Endothelial cell of umbilical vein (primary cell): ENCODE measurements at regions not wholly inside any gene's neighbourhood (a gene's known extent, or its start where the extent isn't known, plus 50 kb on each side); places are given as distances from the start of the nearest gene placed in this dataset.
"Not testable (repeated sequence)": the region's sequence is repeated elsewhere in the genome, so short reads cannot be mapped to it uniquely, and the experiment has no call there.

Source experiments
- BruUV-seq: library from RNA; stranded (reverse); fragments of 400-500 nt; replicated peaks from 2 replicates; lab custom pipeline; 2021; lab: Mats Ljungman, UMichigan
- CTCF ChIA-PET: fragments of 300-600, 350-600 bp; sonication (Branson Sonifier 250); formaldehyde crosslinking; loops from one replicate; lab custom pipeline; 2021; ENCODE audit warnings: antibody characterized with exemption, inconsistent platforms; lab: Charles Lee
- POLR2A ChIA-PET: fragments of 300-600, 350-600 bp; sonication (Branson Sonifier 250); formaldehyde crosslinking; loops from one replicate; lab custom pipeline; 2021; ENCODE audit warnings: antibody characterized with exemption, inconsistent platforms; lab: Charles Lee
- DNase-seq: peaks from one replicate; pipeline ENCODE4 v3.0.0-alpha.2; 2011; ENCODE audit warnings: low read depth, low spot score
- FAIRE-seq: peaks from 2 replicates; lab custom pipeline; 2011; peaks lifted over from hg19 to GRCh38; lab: Jason Lieb, UNC
- H2AFZ ChIP-seq: 2 replicates; pipeline ENCODE4 v1.6.0; 2012; ENCODE audit warnings: low read depth, low read length, control low read depth, inconsistent platforms
- H3K27ac ChIP-seq: 2 replicates; pipeline ENCODE4 v1.5.1; 2011; ENCODE audit warnings: low read depth, mild to moderate bottlenecking, control low read depth, low read length, moderate library complexity; ENCODE audit not compliant: insufficient read depth
- H3K27me3 ChIP-seq, 2 experiments: 2 replicates each; pipeline versions ENCODE4 v1.6.0 to v1.6.1; 2011; ENCODE audit warnings: low read length in 2 of 2, mixed read lengths in 1 of 2; ENCODE audit not compliant: control insufficient read depth in 2 of 2, insufficient read depth in 2 of 2
- H3K36me3 ChIP-seq, 2 experiments: 2 replicates in 1 of 2; 3 replicates in 1 of 2; pipeline ENCODE4 v1.5.1; 2011; ENCODE audit warnings: low read length in 2 of 2, mild to moderate bottlenecking in 1 of 2, moderate library complexity in 1 of 2; ENCODE audit not compliant: control insufficient read depth in 2 of 2, insufficient read depth in 2 of 2; ENCODE audit errors: extremely low read depth in 1 of 2
- H3K4me1 ChIP-seq: 3 replicates; pipeline ENCODE4 v1.5.1; 2011; ENCODE audit warnings: mild to moderate bottlenecking, low read length; ENCODE audit not compliant: control insufficient read depth, insufficient read depth; ENCODE audit errors: extremely low read depth
- H3K4me2 ChIP-seq: 2 replicates; pipeline ENCODE4 v1.6.1; 2011; ENCODE audit warnings: low read length, control low read depth, mixed read lengths; ENCODE audit not compliant: insufficient read depth
- H3K4me3 ChIP-seq, 3 experiments: fragments of 200-600 bp in 1 of 3; sonication (generic), shearing (Covaris generic) in 1 of 3; replicated peaks in 1 of 3; 2 replicates each; pipeline ENCODE4 v1.5.1; 2011 to 2016; ENCODE audit warnings: control low read depth in 3 of 3, low read length in 3 of 3, mild to moderate bottlenecking in 2 of 3, inconsistent platforms in 1 of 3, low read depth in 1 of 3, moderate library complexity in 1 of 3; ENCODE audit not compliant: insufficient read depth in 1 of 3
- H3K79me2 ChIP-seq: 2 replicates; pipeline ENCODE4 v1.6.0; 2012; ENCODE audit warnings: low read length, inconsistent platforms; ENCODE audit not compliant: control insufficient read depth, insufficient read depth
- H3K9ac ChIP-seq: replicated peaks from 2 replicates; pipeline ENCODE3; 2011; ENCODE audit warnings: low read length, control low read depth; ENCODE audit not compliant: insufficient read depth; ENCODE audit errors: extremely low read depth
- H3K9me1 ChIP-seq: replicated peaks from 3 replicates; pipeline ENCODE4 v1.6.0; 2011; ENCODE audit warnings: mild to moderate bottlenecking, low read length; ENCODE audit not compliant: control insufficient read depth, insufficient read depth; ENCODE audit errors: extremely low read depth
- H3K9me3 ChIP-seq: replicated peaks from 2 replicates; pipeline ENCODE4 v1.5.1; 2012; ENCODE audit warnings: low read length, inconsistent platforms; ENCODE audit not compliant: control insufficient read depth, insufficient read depth
- H4K20me1 ChIP-seq: replicated peaks from 2 replicates; pipeline ENCODE3; 2011; ENCODE audit warnings: mild to moderate bottlenecking, low read length; ENCODE audit not compliant: control insufficient read depth, insufficient read depth; ENCODE audit errors: extremely low read depth
- dilution Hi-C: fragments of 300-500 bp; cut with MboI; formaldehyde crosslinking; loops from one replicate; pipeline ENCODE4 v1.15.0; 2019; ENCODE audit warnings: low sequenced_read_pairs; ENCODE audit not compliant: extremely low pct_ligation_motif_present
- intact Hi-C: fragments of 100-400 bp; cut with micrococcal nuclease; formaldehyde crosslinking; loops from one replicate; pipeline ENCODE4 v1.10.0; 2022

GRCh38 chr9:63708285-63708684 is 1576.7 kb downstream of the FOXD4L5 start:
- H3K9me1 ChIP-seq, H3K4me3 ChIP-seq, dilution Hi-C loops, intact Hi-C loops, H3K27ac ChIP-seq, H3K9ac ChIP-seq, H3K4me1 ChIP-seq, POLR2A ChIA-PET, H4K20me1 ChIP-seq, CTCF ChIA-PET, BruUV-seq, H3K4me2 ChIP-seq, H3K79me2 ChIP-seq, FAIRE-seq, H3K36me3 ChIP-seq, H3K27me3 ChIP-seq, H3K9me3 ChIP-seq, DNase-seq, H2AFZ ChIP-seq: not testable (repeated sequence)

GRCh38 chr9:63704456-63704855 is 1580.6 kb downstream of the FOXD4L5 start:
- CTCF ChIA-PET, H3K9ac ChIP-seq, H3K27me3 ChIP-seq, H3K9me3 ChIP-seq, H3K79me2 ChIP-seq, H3K36me3 ChIP-seq, H2AFZ ChIP-seq, H3K9me1 ChIP-seq, H4K20me1 ChIP-seq, H3K4me3 ChIP-seq, H3K27ac ChIP-seq, BruUV-seq, DNase-seq, H3K4me2 ChIP-seq, dilution Hi-C loops, H3K4me1 ChIP-seq, intact Hi-C loops, POLR2A ChIA-PET, FAIRE-seq: not testable (repeated sequence)

- intact Hi-C loops, H3K27ac ChIP-seq, H2AFZ ChIP-seq, FAIRE-seq, POLR2A ChIA-PET, H3K4me2 ChIP-seq, BruUV-seq, H3K9me3 ChIP-seq, dilution Hi-C loops, H3K9me1 ChIP-seq, H3K4me3 ChIP-seq, H3K27me3 ChIP-seq, H4K20me1 ChIP-seq, H3K9ac ChIP-seq, H3K36me3 ChIP-seq, H3K4me1 ChIP-seq, DNase-seq, CTCF ChIA-PET, H3K79me2 ChIP-seq: not testable (repeated sequence)
These were observed 1581.3 kb downstream of the FOXD4L5 start for GRCh38 chr9:63703670-63704069.

GRCh38 chr9:63703138-63703665 is 1581.8 kb downstream of the FOXD4L5 start:
- intact Hi-C loops, H4K20me1 ChIP-seq, H3K4me1 ChIP-seq, CTCF ChIA-PET, H3K4me2 ChIP-seq, FAIRE-seq, DNase-seq, dilution Hi-C loops, POLR2A ChIA-PET, H3K9me1 ChIP-seq, H3K4me3 ChIP-seq, H3K27ac ChIP-seq, H3K27me3 ChIP-seq, BruUV-seq, H3K9ac ChIP-seq, H3K36me3 ChIP-seq, H3K9me3 ChIP-seq, H2AFZ ChIP-seq, H3K79me2 ChIP-seq: not testable (repeated sequence)
